ENCODE measurements at regions not wholly inside any gene's neighbourhood (a gene's known extent, or its start where the extent isn't known, plus 50 kb on each side); places are given as distances from the start of the nearest gene placed in this dataset.

DNA sequence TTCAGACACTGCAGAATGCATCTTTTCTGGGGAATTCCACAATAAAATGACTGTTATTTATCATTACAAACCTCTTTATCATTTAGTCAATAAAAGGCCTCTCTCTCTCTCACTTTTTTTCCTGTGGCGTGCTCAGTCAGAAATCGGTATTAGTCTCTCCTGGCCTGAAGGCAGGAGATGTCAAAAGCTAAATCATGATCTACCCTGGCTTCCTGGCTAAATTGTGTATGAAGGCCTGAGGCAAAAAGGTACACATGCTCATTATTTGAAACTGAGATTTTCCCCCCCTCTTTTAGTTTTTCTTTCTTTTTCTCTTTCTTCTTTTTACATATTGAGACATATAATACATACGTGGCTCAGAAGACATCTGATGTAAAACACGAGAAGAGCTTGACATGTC lies 375.0 kb upstream of the SLC35B3 start:
- TF ChIP-seq, protein P1, sequence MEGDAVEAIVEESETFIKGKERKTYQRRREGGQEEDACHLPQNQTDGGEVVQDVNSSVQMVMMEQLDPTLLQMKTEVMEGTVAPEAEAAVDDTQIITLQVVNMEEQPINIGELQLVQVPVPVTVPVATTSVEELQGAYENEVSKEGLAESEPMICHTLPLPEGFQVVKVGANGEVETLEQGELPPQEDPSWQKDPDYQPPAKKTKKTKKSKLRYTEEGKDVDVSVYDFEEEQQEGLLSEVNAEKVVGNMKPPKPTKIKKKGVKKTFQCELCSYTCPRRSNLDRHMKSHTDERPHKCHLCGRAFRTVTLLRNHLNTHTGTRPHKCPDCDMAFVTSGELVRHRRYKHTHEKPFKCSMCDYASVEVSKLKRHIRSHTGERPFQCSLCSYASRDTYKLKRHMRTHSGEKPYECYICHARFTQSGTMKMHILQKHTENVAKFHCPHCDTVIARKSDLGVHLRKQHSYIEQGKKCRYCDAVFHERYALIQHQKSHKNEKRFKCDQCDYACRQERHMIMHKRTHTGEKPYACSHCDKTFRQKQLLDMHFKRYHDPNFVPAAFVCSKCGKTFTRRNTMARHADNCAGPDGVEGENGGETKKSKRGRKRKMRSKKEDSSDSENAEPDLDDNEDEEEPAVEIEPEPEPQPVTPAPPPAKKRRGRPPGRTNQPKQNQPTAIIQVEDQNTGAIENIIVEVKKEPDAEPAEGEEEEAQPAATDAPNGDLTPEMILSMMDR (conservative IDR thresholded peaks at IDR 0.05; ENCODE audit: low read depth, low read length) = no peak
- TF ChIP-seq POLR2A (IDR thresholded peaks at IDR 0.05; ENCODE audit: low read depth, low read length) = no peak
- no peak for TF ChIP-seq RAD21 (IDR thresholded peaks at IDR 0.05; ENCODE audit: low read length)
- no peak for TF ChIP-seq SMC3 (IDR thresholded peaks at IDR 0.05; ENCODE audit: low read depth, low read length)
- TF ChIP-seq CEBPB (IDR thresholded peaks at IDR 0.05; ENCODE audit: low read depth, low read length) = no peak
- TF ChIP-seq MXI1 (IDR thresholded peaks at IDR 0.05; ENCODE audit: borderline replicate concordance, low read depth, low read length) = no peak
